ENCODE measurements at regions not wholly inside any gene's neighbourhood (a gene's known extent, or its start where the extent isn't known, plus 50 kb on each side); places are given as distances from the start of the nearest gene placed in this dataset.

DNA sequence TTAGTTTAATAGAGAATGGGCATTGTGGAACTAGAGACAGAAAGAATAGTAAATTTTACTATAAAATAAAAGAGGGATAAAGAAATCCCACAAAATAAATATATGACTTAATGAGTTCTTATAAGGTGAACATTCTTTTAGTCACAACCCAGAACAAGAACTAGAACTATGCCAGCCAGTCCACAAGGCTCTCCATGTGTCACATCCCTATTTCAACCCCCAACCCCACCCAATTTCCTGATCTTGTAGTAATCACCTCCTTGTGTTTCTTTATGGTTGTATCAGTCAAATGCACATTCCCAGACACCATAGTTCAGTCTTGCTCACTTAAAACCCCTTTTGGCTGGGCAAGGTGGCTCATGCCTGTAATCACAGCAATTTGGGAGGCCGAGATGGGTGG, 662.3 kb upstream of the CAMK1G start:
- no peak overlapping the region for H3K4me3 ChIP-seq (ENCODE audit: low read length)
- no peak for TF ChIP-seq ZNF274 (IDR thresholded peaks at IDR 0.05; ENCODE audit: low read depth, low read length)

- no peak for TF ChIP-seq ZNF274 (IDR thresholded peaks at IDR 0.05; ENCODE audit: low read depth, low read length)
- H3K4me3 ChIP-seq (ENCODE audit: low read length), result no peak overlapping the region
Observed at GRCh38 chr1:208923456-208923855, 660.1 kb upstream of the CAMK1G start.

DNA sequence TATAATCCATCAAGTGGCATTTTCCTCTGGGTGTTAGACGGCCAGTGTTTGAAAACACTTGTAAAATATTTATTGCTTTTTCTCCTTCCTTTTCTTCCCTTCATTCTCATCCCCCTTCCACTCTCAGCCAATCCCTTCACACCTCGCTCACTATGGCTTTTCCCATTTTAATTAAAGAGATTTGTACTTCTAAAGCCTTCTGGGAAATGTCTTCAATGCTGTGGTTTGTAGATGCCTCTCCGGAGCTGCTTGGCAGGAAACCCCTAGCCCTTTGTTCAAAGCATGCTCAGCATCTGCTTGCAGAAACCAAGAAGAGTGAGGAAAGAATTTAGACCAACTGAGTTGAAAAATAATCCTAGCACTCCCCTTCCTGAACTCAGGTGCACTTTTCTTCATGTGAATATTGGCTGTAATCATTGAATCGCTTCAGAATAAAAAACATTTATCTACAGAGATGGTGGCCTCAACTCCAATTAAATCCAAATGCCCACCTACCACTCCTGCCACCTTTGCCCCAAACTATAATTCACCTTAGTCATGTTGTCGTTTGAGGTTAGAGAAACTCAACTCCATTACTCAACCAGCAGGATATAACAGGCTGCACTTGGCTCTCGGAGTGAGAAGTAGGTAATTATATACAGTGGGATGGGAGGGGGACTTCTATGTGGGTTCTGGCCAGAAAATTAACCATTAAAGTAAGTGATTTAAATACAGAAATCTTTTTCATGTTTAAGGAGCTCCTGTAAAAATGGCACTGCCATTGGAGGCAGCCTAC, 659.4 kb upstream of the CAMK1G start:
- no peak for TF ChIP-seq ZNF274 (IDR thresholded peaks at IDR 0.05; ENCODE audit: low read depth, low read length)
- H3K4me3 ChIP-seq (ENCODE audit: low read length), result no peak overlapping the region

GRCh38 chr1:208924928-208925327, 658.6 kb upstream of the CAMK1G start:
- H3K4me3 ChIP-seq (ENCODE audit: low read length), result no peak overlapping the region
- no peak for TF ChIP-seq ZNF274 (IDR thresholded peaks at IDR 0.05; ENCODE audit: low read depth, low read length)

DNA sequence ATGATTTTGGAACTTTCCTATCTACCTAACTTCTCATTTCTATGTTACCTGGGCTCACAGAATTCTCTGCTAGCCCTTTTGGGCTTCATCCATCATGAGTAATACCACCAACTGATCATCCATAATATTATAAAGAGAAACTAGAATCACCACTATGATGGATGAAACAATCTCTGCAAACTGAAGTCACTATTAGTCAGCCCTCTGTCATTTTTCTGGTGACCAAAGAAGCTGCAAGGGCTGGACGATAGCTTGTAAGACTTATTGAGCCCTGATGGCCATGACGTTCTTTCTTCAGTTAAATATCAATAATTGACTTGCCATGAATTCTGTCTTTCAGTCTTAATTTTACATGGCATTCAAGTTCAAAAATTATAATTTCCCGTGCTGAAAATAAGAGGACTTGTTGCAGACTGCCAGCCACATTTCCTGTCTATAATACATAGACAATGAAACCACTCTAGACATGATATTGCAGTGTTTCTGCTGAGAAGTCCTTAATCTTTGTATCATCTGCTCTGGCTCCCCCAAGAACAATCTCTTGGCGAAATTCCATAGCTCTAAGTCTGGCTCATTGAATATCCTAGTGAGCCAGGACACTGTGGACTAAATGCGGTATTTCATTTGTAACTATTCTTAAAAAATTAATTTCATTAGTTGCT, 655.0 kb upstream of the CAMK1G start:
- no peak overlapping the region for H3K4me3 ChIP-seq (ENCODE audit: low read length)
- no peak for TF ChIP-seq ZNF274 (IDR thresholded peaks at IDR 0.05; ENCODE audit: low read depth, low read length)

- TF ChIP-seq ZNF274 (IDR thresholded peaks at IDR 0.05; ENCODE audit: low read depth, low read length), result no peak
- no peak overlapping the region for H3K4me3 ChIP-seq (ENCODE audit: low read length)
Observed at GRCh38 chr1:208929575-208929974, 653.9 kb upstream of the CAMK1G start.

- no peak overlapping the region for H3K4me3 ChIP-seq (ENCODE audit: low read length)
- no peak for TF ChIP-seq ZNF274 (IDR thresholded peaks at IDR 0.05; ENCODE audit: low read depth, low read length)
Observed at GRCh38 chr1:208931936-208932335, 651.6 kb upstream of the CAMK1G start.

DNA sequence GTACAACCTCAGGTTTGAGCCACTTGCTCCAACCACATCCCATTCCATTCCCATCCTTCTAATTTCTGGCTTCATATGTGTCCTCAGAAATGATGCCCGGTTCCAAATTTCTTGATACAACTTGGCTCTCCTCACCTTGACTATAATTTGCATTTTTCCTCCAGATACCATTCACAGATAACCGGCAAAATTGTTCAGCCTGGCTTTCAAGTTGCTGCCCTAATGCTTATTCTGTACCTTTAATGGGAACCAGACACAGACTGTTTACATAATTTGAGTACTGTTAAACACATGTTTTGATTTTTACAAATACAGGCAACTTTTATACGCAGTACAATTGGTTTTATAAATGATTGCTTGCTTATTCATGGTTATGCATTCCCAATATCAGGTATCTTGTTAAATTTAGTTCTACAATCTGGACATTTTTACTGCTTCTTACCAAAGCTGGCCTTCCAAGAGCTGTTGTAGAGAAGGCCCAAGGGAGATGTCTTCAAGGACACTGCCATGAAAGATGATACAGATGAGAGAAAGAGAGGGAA, 649.5 kb upstream of the CAMK1G start:
- no peak overlapping the region for H3K4me3 ChIP-seq (ENCODE audit: low read length)
- TF ChIP-seq ZNF274 (IDR thresholded peaks at IDR 0.05; ENCODE audit: low read depth, low read length), result no peak

GRCh38 chr1:208934933-208935332, 648.6 kb upstream of the CAMK1G start:
- H3K4me3 ChIP-seq (ENCODE audit: low read length), result no peak overlapping the region
- TF ChIP-seq ZNF274 (IDR thresholded peaks at IDR 0.05; ENCODE audit: low read depth, low read length), result no peak

GRCh38 chr1:208935517-208936187, 647.9 kb upstream of the CAMK1G start:
- no peak overlapping the region for H3K4me3 ChIP-seq (ENCODE audit: low read length)
- TF ChIP-seq ZNF274 (IDR thresholded peaks at IDR 0.05; ENCODE audit: low read depth, low read length), result no peak

DNA sequence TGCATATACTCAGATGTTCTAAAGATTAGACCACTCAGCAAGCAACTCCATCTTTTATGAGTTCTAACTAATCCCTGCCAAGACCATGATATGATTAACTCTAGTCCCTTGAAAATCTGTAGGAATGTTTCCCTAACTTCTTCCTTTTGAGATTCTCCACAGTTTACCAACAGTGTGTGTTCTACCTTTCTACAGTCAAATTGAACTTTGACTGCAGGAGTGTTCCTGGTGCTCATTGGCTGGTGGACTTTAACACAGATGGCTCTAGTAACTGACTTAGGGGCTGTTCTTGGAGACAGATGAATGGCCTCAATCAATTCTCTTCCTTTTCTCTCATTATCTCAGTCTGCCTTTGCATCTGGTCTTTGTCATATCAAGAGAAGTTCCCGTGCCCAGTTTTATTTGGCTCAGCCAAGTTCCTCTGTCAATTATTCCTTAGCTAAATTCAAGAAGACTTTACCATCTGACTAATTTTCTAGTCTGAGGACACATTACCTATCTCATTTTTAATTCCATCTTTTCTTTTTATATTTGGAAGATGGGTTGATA, 643.9 kb upstream of the CAMK1G start:
- H3K4me3 ChIP-seq (ENCODE audit: low read length), result no peak overlapping the region
- no peak for TF ChIP-seq ZNF274 (IDR thresholded peaks at IDR 0.05; ENCODE audit: low read depth, low read length)

GRCh38 chr1:208942394-208943130, 641.0 kb upstream of the CAMK1G start:
- no peak overlapping the region for H3K4me3 ChIP-seq (ENCODE audit: low read length)
- no peak for TF ChIP-seq ZNF274 (IDR thresholded peaks at IDR 0.05; ENCODE audit: low read depth, low read length)

GRCh38 chr1:208943291-208943690, 640.2 kb upstream of the CAMK1G start:
- TF ChIP-seq ZNF274 (IDR thresholded peaks at IDR 0.05; ENCODE audit: low read depth, low read length), result no peak
- H3K4me3 ChIP-seq (ENCODE audit: low read length), result no peak overlapping the region

GRCh38 chr1:208944981-208945451, 638.5 kb upstream of the CAMK1G start:
- H3K4me3 ChIP-seq (ENCODE audit: low read length), result no peak overlapping the region
- TF ChIP-seq ZNF274 (IDR thresholded peaks at IDR 0.05; ENCODE audit: low read depth, low read length), result no peak
